ENCODE measurements at regions not wholly inside any gene's neighbourhood (a gene's known extent, or its start where the extent isn't known, plus 50 kb on each side); places are given as distances from the start of the nearest gene placed in this dataset.

- H2AFZ ChIP-seq (ENCODE audit: low read length), result no peak overlapping the region
- TF ChIP-seq CTCF (conservative IDR thresholded peaks at IDR 0.05; ENCODE audit: low read depth, low read length) (no peak), EZH2phosphoT487 (IDR thresholded peaks at IDR 0.05; ENCODE audit: borderline replicate concordance, low read length) (no peak)
- H4K20me1 ChIP-seq (ENCODE audit: low read length), result no peaks in the 10 kb centered on the region
- ChIA-PET POLR2A (ENCODE audit: unreplicated experiment) (no interaction called here), CTCF (no interaction called here)
- no peak overlapping the region for H3K4me2 ChIP-seq (ENCODE audit: low read length)
- intact Hi-C loops (cut with micrococcal nuclease), result no loop called here
- no peaks in the 10 kb centered on the region for H3K4me1 ChIP-seq (ENCODE audit: insufficient read depth, low read length)
- DNase-seq (no peak), ATAC-seq (no peak)
- H3F3A ChIP-seq (ENCODE audit: low read length, unreplicated experiment), result no peaks in the 10 kb centered on the region
- H3K79me2 ChIP-seq (ENCODE audit: low read length), result no peaks in the 10 kb centered on the region
- H3K27ac ChIP-seq (ENCODE audit: low read length), result no peak overlapping the region
- no peaks in the 10 kb centered on the region for H3K9me3 ChIP-seq (ENCODE audit: low read length)
- no TSS peak for BruUV-seq (replicated peaks)
- no peak overlapping the region for H3K9ac ChIP-seq (ENCODE audit: low read length)
- H3K27me3 ChIP-seq (ENCODE audit: low read length), result no peaks in the 10 kb centered on the region
- no peaks in the 10 kb centered on the region for H3K36me3 ChIP-seq (ENCODE audit: low read depth, low read length)
- no peaks in the 10 kb centered on the region for H3K9me2 ChIP-seq (replicated peaks; ENCODE audit: low read length)
- H3K4me3 ChIP-seq (ENCODE audit: low read length), result no peak overlapping the region
Observed at GRCh38 chr6:9628819-9629218, 786.1 kb downstream of the TFAP2A start.

- H3K9ac ChIP-seq (ENCODE audit: low read length), result no peak overlapping the region
- POLR2A ChIA-PET (ENCODE audit: unreplicated experiment), result no interaction called here
- BruUV-seq (replicated peaks), result no TSS peak
- no peak overlapping the region for H3K4me3 ChIP-seq (ENCODE audit: low read length)
- no peaks in the 10 kb centered on the region for H3F3A ChIP-seq (ENCODE audit: low read length, unreplicated experiment)
- TF ChIP-seq CTCF (conservative IDR thresholded peaks at IDR 0.05; ENCODE audit: low read depth, low read length) (no peak), EZH2phosphoT487 (IDR thresholded peaks at IDR 0.05; ENCODE audit: borderline replicate concordance, low read length) (no peak), EZH2 (IDR thresholded peaks at IDR 0.05; ENCODE audit: low read length, unreplicated experiment) (no peak)
- H3K36me3 ChIP-seq (ENCODE audit: low read depth, low read length), result no peaks in the 10 kb centered on the region
- H3K9me2 ChIP-seq (replicated peaks; ENCODE audit: low read length), result no peaks in the 10 kb centered on the region
- no peak overlapping the region for H3K27ac ChIP-seq (ENCODE audit: low read length)
- H3K4me1 ChIP-seq (ENCODE audit: insufficient read depth, low read length), result no peaks in the 10 kb centered on the region
- no peaks in the 10 kb centered on the region for H3K9me3 ChIP-seq (ENCODE audit: low read length)
- H4K20me1 ChIP-seq (ENCODE audit: low read length), result no peaks in the 10 kb centered on the region
- CTCF ChIA-PET, result no interaction called here
- intact Hi-C loops (cut with micrococcal nuclease), result no loop called here
- ATAC-seq, result no peak
- no peak overlapping the region for H3K4me2 ChIP-seq (ENCODE audit: low read length)
- H3K79me2 ChIP-seq (ENCODE audit: low read length), result no peaks in the 10 kb centered on the region
- no peaks in the 10 kb centered on the region for H3K27me3 ChIP-seq (ENCODE audit: low read length)
- DNase-seq, result no peak
- H2AFZ ChIP-seq (ENCODE audit: low read length), result no peak overlapping the region
Observed at GRCh38 chr6:9627916-9628315, 787.0 kb downstream of the TFAP2A start.

- H3K27ac ChIP-seq (ENCODE audit: low read length), result no peak overlapping the region
Observed at GRCh38 chr6:9623985-9624384, 790.9 kb downstream of the TFAP2A start.

More at GRCh38 chr6:9623985-9624384, 790.9 kb downstream of the TFAP2A start:
- Histone ChIP-seq H2AFZ (ENCODE audit: low read length) (no peak overlapping the region), H3F3A (ENCODE audit: low read length, unreplicated experiment) (no peaks in the 10 kb centered on the region), H3K4me2 (ENCODE audit: low read length) (no peak overlapping the region), H3K9ac (ENCODE audit: low read length) (no peak overlapping the region), H3K9me2 (replicated peaks; ENCODE audit: low read length) (no peaks in the 10 kb centered on the region), H3K9me3 (ENCODE audit: low read length) (no peaks in the 10 kb centered on the region), H3K4me1 (ENCODE audit: insufficient read depth, low read length) (no peaks in the 10 kb centered on the region), H4K20me1 (ENCODE audit: low read length) (no peaks in the 10 kb centered on the region), H3K4me3 (ENCODE audit: low read length) (no peak overlapping the region), H3K79me2 (ENCODE audit: low read length) (no peaks in the 10 kb centered on the region), H3K27me3 (ENCODE audit: low read length) (no peaks in the 10 kb centered on the region), H3K36me3 (ENCODE audit: low read depth, low read length) (no peaks in the 10 kb centered on the region)
- POLR2A ChIA-PET (ENCODE audit: unreplicated experiment), result no interaction called here
- no TSS peak for BruUV-seq (replicated peaks)
- ATAC-seq, result no peak
- TF ChIP-seq EZH2phosphoT487 (IDR thresholded peaks at IDR 0.05; ENCODE audit: borderline replicate concordance, low read length), result no peak
- intact Hi-C loops (cut with micrococcal nuclease), result no loop called here
- CTCF ChIA-PET, result no interaction called here
- no peak for DNase-seq

Data from PC-3 (cell line).